Fibroblast of lung (primary cell): ENCODE measurements at regions not wholly inside any gene's neighbourhood (a gene's known extent, or its start where the extent isn't known, plus 50 kb on each side); places are given as distances from the start of the nearest gene placed in this dataset.

Experiments used
- DNase-seq, 2 donors: peaks; one replicate each; pipeline versions ENCODE4 v3.0.0 to v3.0.0-alpha.2; 2010; ENCODE audit warnings: low read depth in 2 of 2
- H2AFZ ChIP-seq: 2 replicates; pipeline ENCODE4 v1.5.1; 2012; ENCODE audit warnings: low read length, control low read depth, inconsistent platforms
- H3K27ac ChIP-seq: 2 replicates; pipeline ENCODE4 v1.5.1; 2011; ENCODE audit warnings: low read length, control low read depth; ENCODE audit not compliant: insufficient read depth
- H3K27me3 ChIP-seq: 2 replicates; pipeline ENCODE4 v1.5.1; 2011; ENCODE audit warnings: mild to moderate bottlenecking, low read length; ENCODE audit not compliant: control insufficient read depth, insufficient read depth
- H3K36me3 ChIP-seq: 2 replicates; pipeline ENCODE4 v1.5.1; 2011; ENCODE audit warnings: low read length; ENCODE audit not compliant: control insufficient read depth, insufficient read depth
- H3K4me1 ChIP-seq: 2 replicates; pipeline ENCODE4 v1.5.1; 2011; ENCODE audit warnings: low read length; ENCODE audit not compliant: control insufficient read depth, insufficient read depth; ENCODE audit errors: extremely low read depth
- H3K4me2 ChIP-seq: 2 replicates; pipeline ENCODE4 v1.5.1; 2011; ENCODE audit warnings: low read length, control low read depth; ENCODE audit not compliant: insufficient read depth; ENCODE audit errors: extremely low read depth
- H3K4me3 ChIP-seq, 4 experiments: fragments of 200-600 bp in 1 of 4; sonication (generic) in 1 of 4; replicated peaks in 1 of 4; 2 replicates each; pipeline ENCODE4 v1.5.1; 2011 to 2016; ENCODE audit warnings: low read length in 4 of 4, low read depth in 3 of 4, mild to moderate bottlenecking in 3 of 4, control low read depth in 2 of 4, inconsistent platforms in 1 of 4, mixed read lengths in 1 of 4; ENCODE audit not compliant: insufficient read depth in 1 of 4; ENCODE audit errors: control extremely low read depth in 1 of 4
- H3K79me2 ChIP-seq: 2 replicates; pipeline ENCODE4 v1.5.1; 2012; ENCODE audit warnings: mild to moderate bottlenecking, low read length, inconsistent platforms; ENCODE audit not compliant: control insufficient read depth, insufficient read depth
- H3K9ac ChIP-seq: 2 replicates; pipeline ENCODE4 v1.5.1; 2011; ENCODE audit warnings: mild to moderate bottlenecking, low read length, control low read depth; ENCODE audit not compliant: insufficient read depth
- H3K9me3 ChIP-seq: 2 replicates; pipeline ENCODE4 v1.5.1; 2012; ENCODE audit warnings: low read depth, low read length; ENCODE audit not compliant: control insufficient read depth, insufficient read depth
- H4K20me1 ChIP-seq: 2 replicates; pipeline ENCODE4 v1.5.1; 2011; ENCODE audit warnings: low read length; ENCODE audit not compliant: control insufficient read depth, insufficient read depth; ENCODE audit errors: extremely low read depth
- CTCF ChIP-seq, 2 donors: IDR thresholded peaks in 1 of 2; conservative IDR thresholded peaks in 1 of 2; 1 replicate in 1 of 2; 2 replicates in 1 of 2; pipeline ENCODE4 v1.5.1; 2011 to 2012; ENCODE audit warnings: low read length in 2 of 2, control low read depth in 1 of 2, inconsistent platforms in 1 of 2, low read depth in 1 of 2, mild to moderate bottlenecking in 1 of 2
- EZH2 ChIP-seq: IDR thresholded peaks from 2 replicates; pipeline ENCODE4 v1.5.1; 2012; ENCODE audit warnings: low read length, control low read depth, mild to moderate bottlenecking; ENCODE audit errors: missing control alignments

GRCh38 chr16:13545271-13545670 lies 374.7 kb upstream of the ERCC4 start:
- Histone ChIP-seq H4K20me1 (no peaks in the 10 kb centered on the region), H3K4me3 (no peak overlapping the region), H3K36me3 (no peaks in the 10 kb centered on the region), H3K4me2 (no peak overlapping the region), H3K27ac (no peak overlapping the region), H3K27me3 (no peaks in the 10 kb centered on the region), H2AFZ (no peak overlapping the region), H3K9ac (no peak overlapping the region), H3K9me3 (no peaks in the 10 kb centered on the region), H3K4me1 (no peaks in the 10 kb centered on the region), H3K79me2 (no peaks in the 10 kb centered on the region)
- TF ChIP-seq EZH2 (no peak), CTCF (conservative IDR thresholded peaks at IDR 0.05 in 1 of 2, IDR thresholded peaks at IDR 0.05 in 1 of 2; ENCODE audit: low read depth in 1 of 2, low read length in 2 of 2) (no peak)
- DNase-seq, result no peak

- Histone ChIP-seq H3K79me2 (no peaks in the 10 kb centered on the region), H3K36me3 (no peaks in the 10 kb centered on the region), H3K4me3 (no peak overlapping the region), H3K9me3 (no peaks in the 10 kb centered on the region), H3K4me1 (no peaks in the 10 kb centered on the region), H4K20me1 (no peaks in the 10 kb centered on the region), H3K27ac (no peak overlapping the region), H3K27me3 (no peaks in the 10 kb centered on the region), H3K9ac (no peak overlapping the region), H2AFZ (no peak overlapping the region), H3K4me2 (no peak overlapping the region)
- TF ChIP-seq EZH2, result no peak
- no peak for DNase-seq
Observed at GRCh38 chr16:13550254-13550653, 369.7 kb upstream of the ERCC4 start.

GRCh38 chr16:13552062-13552959 lies 367.6 kb upstream of the ERCC4 start:
- no peaks in the 10 kb centered on the region for H4K20me1 ChIP-seq
- no peak overlapping the region for H3K27ac ChIP-seq
- no peak overlapping the region for H3K9ac ChIP-seq
- H2AFZ ChIP-seq, result no peak overlapping the region
- no peak overlapping the region for H3K4me2 ChIP-seq
- no peaks in the 10 kb centered on the region for H3K36me3 ChIP-seq
- H3K79me2 ChIP-seq, result no peaks in the 10 kb centered on the region
- no peak for DNase-seq
- no peaks in the 10 kb centered on the region for H3K9me3 ChIP-seq
- H3K27me3 ChIP-seq, result no peaks in the 10 kb centered on the region
- no peak overlapping the region for H3K4me3 ChIP-seq
- no peak for TF ChIP-seq CTCF (conservative IDR thresholded peaks at IDR 0.05 in 1 of 2, IDR thresholded peaks at IDR 0.05 in 1 of 2; ENCODE audit: low read depth in 1 of 2, low read length in 2 of 2)
- no peak for TF ChIP-seq EZH2
- H3K4me1 ChIP-seq, result no peaks in the 10 kb centered on the region
